GM20000 (cell line): ENCODE measurements at regions not wholly inside any gene's neighbourhood (a gene's known extent, or its start where the extent isn't known, plus 50 kb on each side); places are given as distances from the start of the nearest gene placed in this dataset.

Source experiments
- DNase-seq: peaks from one replicate; pipeline ENCODE4 v3.0.0; 2012; ENCODE audit warnings: low spot score
- TF ChIP-seq, protein P1 (sequence below): IDR thresholded peaks from 2 replicates; pipeline ENCODE4 v1.5.1; 2012; ENCODE audit warnings: mild to moderate bottlenecking, control low read depth; ENCODE audit errors: extremely low read depth, missing control alignments

DNA sequence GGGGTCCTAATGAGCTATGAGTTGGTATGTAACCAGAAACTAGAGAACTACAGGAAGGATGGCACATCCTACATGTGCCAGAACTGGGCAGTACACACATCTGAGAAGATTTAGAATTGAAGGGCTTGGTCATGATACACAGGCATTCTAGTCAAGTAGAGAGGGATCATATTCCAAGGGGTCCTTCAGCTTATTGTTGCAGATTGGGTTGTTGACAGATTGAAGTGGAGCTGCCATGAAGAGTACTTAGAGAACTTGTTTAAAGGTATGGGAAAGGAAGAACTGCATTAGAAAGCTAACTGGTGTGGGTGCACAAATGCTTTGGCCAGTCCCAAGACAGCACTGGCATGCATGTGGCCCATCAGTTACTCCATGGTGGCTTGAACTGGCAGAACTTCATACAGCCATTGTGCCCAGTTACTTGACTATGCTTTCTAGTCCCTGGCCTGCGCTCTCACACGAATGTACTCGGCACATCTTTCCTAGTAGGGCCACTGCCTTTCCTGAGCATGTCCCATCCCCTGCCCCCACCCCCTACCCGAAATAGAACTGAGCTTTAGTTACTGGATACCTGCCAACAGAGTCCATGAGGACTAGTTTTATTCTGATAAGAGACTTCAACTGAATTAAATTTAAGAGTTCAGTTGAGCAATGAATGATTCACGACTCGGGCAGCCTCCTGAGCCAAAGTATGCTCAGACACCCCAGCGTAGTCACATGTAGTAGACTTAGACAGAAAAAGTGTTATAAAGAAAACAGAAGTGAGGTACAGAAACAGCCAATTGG, 64.0 kb downstream of the CCNG2 start:
- TF ChIP-seq, protein P1, sequence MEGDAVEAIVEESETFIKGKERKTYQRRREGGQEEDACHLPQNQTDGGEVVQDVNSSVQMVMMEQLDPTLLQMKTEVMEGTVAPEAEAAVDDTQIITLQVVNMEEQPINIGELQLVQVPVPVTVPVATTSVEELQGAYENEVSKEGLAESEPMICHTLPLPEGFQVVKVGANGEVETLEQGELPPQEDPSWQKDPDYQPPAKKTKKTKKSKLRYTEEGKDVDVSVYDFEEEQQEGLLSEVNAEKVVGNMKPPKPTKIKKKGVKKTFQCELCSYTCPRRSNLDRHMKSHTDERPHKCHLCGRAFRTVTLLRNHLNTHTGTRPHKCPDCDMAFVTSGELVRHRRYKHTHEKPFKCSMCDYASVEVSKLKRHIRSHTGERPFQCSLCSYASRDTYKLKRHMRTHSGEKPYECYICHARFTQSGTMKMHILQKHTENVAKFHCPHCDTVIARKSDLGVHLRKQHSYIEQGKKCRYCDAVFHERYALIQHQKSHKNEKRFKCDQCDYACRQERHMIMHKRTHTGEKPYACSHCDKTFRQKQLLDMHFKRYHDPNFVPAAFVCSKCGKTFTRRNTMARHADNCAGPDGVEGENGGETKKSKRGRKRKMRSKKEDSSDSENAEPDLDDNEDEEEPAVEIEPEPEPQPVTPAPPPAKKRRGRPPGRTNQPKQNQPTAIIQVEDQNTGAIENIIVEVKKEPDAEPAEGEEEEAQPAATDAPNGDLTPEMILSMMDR, result no peak
- DNase-seq, result no peak

DNA sequence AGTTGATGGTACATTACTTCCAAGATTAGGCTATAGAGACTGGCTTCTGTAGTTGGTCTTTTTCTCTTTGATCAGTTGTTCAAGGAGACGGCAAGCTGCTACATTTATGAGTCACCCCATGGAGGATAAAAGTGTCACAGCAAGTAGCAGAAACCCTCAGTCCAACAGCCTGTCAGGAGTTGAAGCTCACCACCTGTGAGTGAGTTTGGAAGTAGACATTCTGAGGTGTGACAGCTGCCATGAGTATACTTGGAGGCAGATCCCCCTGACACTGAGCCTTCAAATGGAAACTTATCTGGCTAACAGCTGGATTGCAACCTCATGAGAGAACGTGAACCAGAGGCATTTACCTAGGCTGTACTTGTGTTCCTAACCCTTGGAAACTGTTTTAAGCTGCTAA, 68.0 kb downstream of the CCNG2 start:
- TF ChIP-seq, protein P1, result no peak
- no peak for DNase-seq

DNA sequence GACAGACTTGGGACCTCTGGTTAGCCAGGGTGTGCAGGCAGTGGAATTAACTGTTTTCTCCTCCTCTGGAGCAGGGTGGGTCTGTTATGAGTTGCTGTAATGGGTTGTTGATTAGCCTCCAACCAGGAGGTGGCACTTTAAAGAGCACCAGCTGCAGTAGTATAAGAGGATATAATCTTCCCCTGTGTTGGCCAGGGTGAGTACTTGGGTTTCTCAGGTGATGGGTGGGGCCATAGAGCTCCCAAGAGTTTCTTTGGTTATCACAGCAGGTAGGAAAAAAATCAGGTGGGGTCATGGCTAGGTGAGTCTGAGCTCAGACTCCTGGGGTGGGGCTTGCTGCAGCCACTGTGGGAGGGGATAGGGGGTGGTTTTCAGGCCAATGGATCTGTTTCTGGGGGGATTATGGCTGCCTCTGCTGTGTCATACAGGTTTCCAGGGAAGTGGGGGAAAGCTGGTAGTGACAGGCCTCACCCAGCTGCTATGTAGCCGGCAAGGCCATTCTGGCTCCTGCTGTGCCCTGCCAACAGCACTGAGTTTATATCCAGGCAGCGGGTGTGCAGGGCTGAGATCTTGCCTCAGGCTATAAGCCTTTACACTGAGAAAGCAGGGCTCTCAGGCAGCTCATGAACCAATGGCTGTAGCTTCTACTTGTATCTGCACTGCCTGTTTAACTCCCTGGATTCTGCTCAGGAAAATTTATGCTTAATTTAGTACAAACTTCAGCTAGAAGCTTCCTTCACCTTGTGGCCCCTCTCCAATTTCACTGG, 70.1 kb downstream of the CCNG2 start:
- TF ChIP-seq, protein P1, result no peak

DNA sequence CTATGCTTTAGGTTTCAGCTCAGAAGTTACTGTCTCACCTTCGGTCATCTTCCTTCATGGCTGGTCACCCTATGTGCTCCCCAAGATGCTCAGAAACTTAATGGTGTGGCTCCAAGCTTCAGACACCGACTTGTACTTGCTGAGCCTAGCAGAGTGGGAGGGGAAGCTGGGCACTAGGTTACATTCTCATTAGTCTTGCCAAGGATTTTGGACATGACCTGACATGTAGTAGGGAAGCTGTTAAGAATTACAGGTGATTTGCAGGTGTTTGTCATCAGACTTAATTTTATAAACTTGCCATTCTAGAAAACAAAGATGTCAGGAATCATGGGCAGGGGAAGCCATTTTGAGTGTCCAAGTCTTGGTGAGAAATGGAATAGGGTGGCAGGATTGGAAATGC, 72.4 kb downstream of the CCNG2 start:
- TF ChIP-seq, protein P1, result no peak
- DNase-seq, result no peak

More for the DNA sequence above, 70.1 kb downstream of the CCNG2 start:
- no peak for DNase-seq

DNA sequence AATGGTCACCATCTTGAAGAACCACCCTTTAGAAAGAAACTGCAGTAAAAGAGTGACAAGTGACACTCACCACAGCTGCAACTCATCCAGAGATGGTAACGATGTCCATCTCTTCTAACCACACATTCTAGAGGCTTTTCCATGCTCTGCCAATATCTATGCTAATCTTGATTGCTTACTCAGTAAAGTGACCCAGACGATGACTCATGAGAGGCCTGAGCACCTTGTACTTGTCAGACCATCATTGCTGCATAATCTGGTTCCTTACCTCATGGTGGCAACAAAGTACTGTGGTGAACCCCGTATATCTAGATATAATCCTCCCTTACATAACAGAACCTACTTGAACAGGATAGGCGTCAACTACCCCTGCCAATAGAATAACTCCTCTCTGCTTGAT, 75.6 kb downstream of the CCNG2 start:
- TF ChIP-seq, protein P1, result no peak
- DNase-seq, result no peak

DNA sequence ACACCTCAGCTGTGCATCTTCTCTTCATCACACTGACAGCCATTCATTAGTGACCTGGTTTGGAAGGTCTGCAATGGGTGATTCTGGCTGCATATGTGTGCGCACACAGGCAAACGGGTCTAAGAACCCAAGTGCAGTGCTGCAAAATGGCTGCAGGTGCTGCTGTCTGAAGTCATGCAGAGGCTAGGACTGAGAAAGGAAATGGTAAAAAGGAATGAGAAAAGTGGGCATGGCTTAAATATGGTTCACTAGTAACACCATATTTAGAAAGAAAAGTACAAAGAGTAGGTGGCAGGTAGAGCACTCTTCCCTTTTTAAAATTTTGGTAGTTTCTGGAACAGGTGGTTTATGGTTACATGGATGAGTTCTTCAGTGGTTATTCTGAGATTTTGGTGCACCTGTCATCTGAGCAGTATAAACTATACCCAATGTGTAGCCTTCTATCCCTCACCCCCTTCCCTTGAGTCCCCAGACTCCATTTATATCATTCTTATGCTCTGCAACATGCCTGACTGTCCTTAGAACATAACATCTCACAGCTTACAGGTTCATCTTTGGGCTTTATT, 78.4 kb downstream of the CCNG2 start:
- TF ChIP-seq, protein P1, result no peak
- DNase-seq, result no peak

DNA sequence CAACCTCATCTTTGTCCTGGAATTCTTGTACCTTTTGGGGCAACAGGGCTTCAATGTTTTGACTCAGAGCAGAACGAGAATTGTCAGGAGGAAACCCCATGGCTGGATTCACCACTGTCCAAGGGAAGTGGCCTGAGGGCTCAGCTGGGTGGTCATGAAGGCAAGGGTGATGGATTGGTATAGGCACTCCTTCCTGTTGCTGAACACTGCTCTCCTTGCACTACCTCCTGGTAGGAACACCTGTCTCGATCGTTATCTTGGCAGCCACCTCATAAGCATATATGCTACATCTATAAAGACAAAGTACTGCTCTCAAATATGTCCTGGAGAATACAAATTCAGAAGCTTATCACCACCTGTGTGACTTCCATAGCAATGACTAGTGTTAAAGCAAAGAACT, 79.8 kb downstream of the CCNG2 start:
- DNase-seq, result no peak
- TF ChIP-seq, protein P1, result no peak
